Heart right ventricle (tissue), 16 donors: ENCODE measurements at regions not wholly inside any gene's neighbourhood (a gene's known extent, or its start where the extent isn't known, plus 50 kb on each side); places are given as distances from the start of the nearest gene placed in this dataset.
"Not testable (repeated sequence)": the region's sequence is repeated elsewhere in the genome, so short reads cannot be mapped to it uniquely, and the experiment has no call there.

Experiments used
- ATAC-seq, 8 donors: fragments of 200-7000 bp; cut with Tn5 transposase; one replicate each; pipeline ENCODE4 v1.9.1; 2020; ENCODE audit warnings: mild to moderate bottlenecking in 8 of 8, moderate library complexity in 8 of 8, moderate number of reproducible peaks in 1 of 8
- DNase-seq, 2 donors: peaks; one replicate each; pipeline ENCODE4 v3.0.0-alpha.2; 2020
- H3K27ac ChIP-seq, 10 donors: fragments of 200-600 bp; sonication (generic) in 2 of 10; one replicate each; pipeline versions ENCODE4 v1.5.0 to v1.8.0; 2020 to 2022; ENCODE audit warnings: mild to moderate bottlenecking in 3 of 10
- H3K27me3 ChIP-seq, 7 donors: fragments of 200-600 bp; one replicate each; pipeline ENCODE4 v1.8.0; 2021 to 2022; ENCODE audit warnings: mild to moderate bottlenecking in 2 of 7
- H3K36me3 ChIP-seq, 9 donors: fragments of 200-600 bp; sonication (generic) in 1 of 9; one replicate each; pipeline versions ENCODE4 v1.5.0 to v1.8.0; 2020 to 2022; ENCODE audit warnings: mild to moderate bottlenecking in 2 of 9
- H3K4me1 ChIP-seq, 9 donors: fragments of 200-600 bp; sonication (generic) in 1 of 9; one replicate each; pipeline versions ENCODE4 v1.5.0 to v1.8.0; 2020 to 2022; ENCODE audit warnings: mild to moderate bottlenecking in 4 of 9
- H3K4me3 ChIP-seq, 10 donors: fragments of 200-600 bp; sonication (generic) in 2 of 10; one replicate each; pipeline versions ENCODE4 v1.5.0 to v1.8.0; 2020 to 2022; ENCODE audit warnings: mild to moderate bottlenecking in 7 of 10, moderate library complexity in 2 of 10
- H3K9me3 ChIP-seq, 11 donors: fragments of 200-600 bp in 10 of 11; sonication (generic) in 2 of 11; one replicate each; pipeline versions ENCODE4 v1.5.0 to v1.8.0; 2013 to 2022; ENCODE audit warnings: mild to moderate bottlenecking in 2 of 11, control low read depth in 1 of 11, moderate library complexity in 1 of 11
- CTCF ChIP-seq, 9 donors: fragments of 200-600 bp; sonication (generic) in 2 of 9; IDR thresholded peaks; one replicate each; pipeline versions ENCODE4 v1.5.0 to v1.8.0; 2021 to 2022; ENCODE audit warnings: antibody characterized with exemption in 9 of 9, mild to moderate bottlenecking in 5 of 9, moderate library complexity in 1 of 9
- WGBS, 2 donors: extraction: QIAGEN DNeasy Blood & Tissue Kit; methylation state at CpG; one replicate each; pipeline ENCODE4 v1.1.7; 2013; ENCODE audit warnings: inconsistent platforms in 1 of 2; 5-methylcytosine and 5-hydroxymethylcytosine counted together
- intact Hi-C, 10 donors: fragments of 100-400 bp; cut with DNase I; formaldehyde crosslinking; loops; one replicate each; pipeline versions ENCODE4 v1.11.1 to v1.14.2; 2022
- donor health status: Arrhythmogenic right ventricular cardiomyopathy.
- donor health status: ischemic (EF 13 %, LVEDD 7.1; RV severe dilation, severe dysfunction).
- donor health status: healthy with polysubstance abuse.
- donor health status: DM: no; HTN: yes; CAD: no.
- donor health status: DM: no; HTN: no; CAD: no.
- donor health status: ischemic (EF 25% LVEDD 6.9; RV normal size, moderate dysfunction).
- donor health status: ischemic (EF 25% LVEDD 5.7; RV mildly dilated, moderate dysfunction).
- donor health status: healthy.
- donor health status: DM: yes; HTN: yes; CAD: no.
- donor health status: Ischemic cardiomyopathy.
- donor health status: ischemic (EF 35%, LVEDD 5.7; RV mildly dilated, moderate dysfunction).
- donor health status: nonischemic (EF 11% LVEDD 7.7; RV severe dilation, severe dysfunction).
- donor health status: DM: yes; HTN: yes; CAD: no.
- donor health status: PGD.
- donor health status: ischemic (EF 29% LVEDD 5.4; RV normal size, mild dysfunction).
- donor health status: nonischemic (EF 23%, LVEDD 6.1; RV moderate dilation, normal function).

GRCh38 chr5:96493219-96493790, 60.3 kb upstream of the PCSK1 start:
- Histone ChIP-seq H3K27ac (no peak overlapping the region), H3K36me3 (no peaks in the 10 kb centered on the region), H3K9me3 (peaks cover 0 to 8% (median 0%) of the 10 kb centered on the region in 11 donors), H3K4me1 (no peaks in the 10 kb centered on the region), H3K27me3 (no peaks in the 10 kb centered on the region), H3K4me3 (no peak overlapping the region)
- 81 to 85% methylated on average over 3 of the region's 3 CpGs for WGBS, 2 donors
- DNase-seq (no peak), ATAC-seq (no peak)
- intact Hi-C loops = no loop called here
- no peak for TF ChIP-seq CTCF (IDR thresholded peaks at IDR 0.05)

GRCh38 chr5:96495412-96495811, 62.4 kb upstream of the PCSK1 start:
- intact Hi-C loops, H3K9me3 ChIP-seq, H3K4me3 ChIP-seq, H3K27ac ChIP-seq, ATAC-seq, H3K27me3 ChIP-seq, DNase-seq, H3K4me1 ChIP-seq, H3K36me3 ChIP-seq: not testable (repeated sequence)
- WGBS, 2 donors = 92 to 97% methylated on average over 1 of the region's 1 CpG

GRCh38 chr5:96497027-96497426, 64.0 kb upstream of the PCSK1 start:
- ATAC-seq, H3K4me1 ChIP-seq, H3K4me3 ChIP-seq, H3K27me3 ChIP-seq, DNase-seq, intact Hi-C loops, H3K9me3 ChIP-seq, H3K27ac ChIP-seq, H3K36me3 ChIP-seq: not testable (repeated sequence)
- 95 to 97% methylated on average over 1 of the region's 1 CpG for WGBS, 2 donors

- H3K4me1 ChIP-seq = no peaks in the 10 kb centered on the region
- peaks cover 0 to 9% (median 0%) of the 10 kb centered on the region in 11 donors for H3K9me3 ChIP-seq
- H3K27me3 ChIP-seq = no peaks in the 10 kb centered on the region
- H3K36me3 ChIP-seq = no peaks in the 10 kb centered on the region
- TF ChIP-seq CTCF (IDR thresholded peaks at IDR 0.05) = no peak
- DNase-seq (no peak), ATAC-seq (no peak)
- 75 to 77% methylated on average over 8 of the region's 8 CpGs for WGBS, 2 donors
- intact Hi-C loops = no loop called here
- no peak overlapping the region for H3K27ac ChIP-seq
- H3K4me3 ChIP-seq = no peak overlapping the region
These were observed 66.8 kb upstream of the PCSK1 start for GRCh38 chr5:96499753-96500345.

- H3K36me3 ChIP-seq = no peaks in the 10 kb centered on the region
- WGBS, 2 donors = 72 to 74% methylated on average over 1 of the region's 1 CpG
- intact Hi-C loops = no loop called here
These were observed 69.1 kb upstream of the PCSK1 start for GRCh38 chr5:96501991-96502646.

More at GRCh38 chr5:96501991-96502646, 69.1 kb upstream of the PCSK1 start:
- no peak for TF ChIP-seq CTCF (IDR thresholded peaks at IDR 0.05)
- Histone ChIP-seq H3K27ac (no peak overlapping the region), H3K4me1 (no peaks in the 10 kb centered on the region), H3K4me3 (no peak overlapping the region), H3K9me3 (peaks cover 0 to 6% (median 0%) of the 10 kb centered on the region in 11 donors), H3K27me3 (no peaks in the 10 kb centered on the region)
- DNase-seq (no peak), ATAC-seq (no peak)
